SKM-1 (cell line): ENCODE measurements at regions not wholly inside any gene's neighbourhood (a gene's known extent, or its start where the extent isn't known, plus 50 kb on each side); places are given as distances from the start of the nearest gene placed in this dataset.
A peak's percentile ranks its signal among the peaks of the same experiment; 100 is the strongest.
"Not testable (repeated sequence)": the region's sequence is repeated elsewhere in the genome, so short reads cannot be mapped to it uniquely, and the experiment has no call there.

Source experiments
- DNase-seq: peaks from one replicate; lab custom pipeline; 2025; ENCODE audit not compliant: unreplicated experiment; lab: John Stamatoyannopoulos, UW

GRCh38 chr10:80741278-80741677, 203.6 kb downstream of the SH2D4B start:
- no peak for DNase-seq

- no peak for DNase-seq
Observed at GRCh38 chr10:80750268-80750667, 212.6 kb downstream of the SH2D4B start.

- no peak for DNase-seq
Observed at GRCh38 chr10:80751940-80752339, 214.2 kb downstream of the SH2D4B start.

- no peak for DNase-seq
Observed at GRCh38 chr10:80753612-80754011, 215.9 kb downstream of the SH2D4B start.

GRCh38 chr10:80755893-80756292, 218.2 kb downstream of the SH2D4B start:
- no peak for DNase-seq

GRCh38 chr10:80759693-80760092, 222.0 kb downstream of the SH2D4B start:
- DNase-seq: no peak

GRCh38 chr10:80760914-80761371, 223.2 kb downstream of the SH2D4B start:
- no peak for DNase-seq

- DNase-seq: no peak
Observed at GRCh38 chr10:80767963-80768362, 230.3 kb downstream of the SH2D4B start.

- DNase-seq: no peak
Observed at GRCh38 chr10:80769700-80770160, 232.0 kb downstream of the SH2D4B start.

- DNase-seq: no peak
Observed at GRCh38 chr10:80770239-80770638, 232.5 kb downstream of the SH2D4B start.

GRCh38 chr10:80771285-80771684, 233.6 kb downstream of the SH2D4B start:
- DNase-seq: no peak

GRCh38 chr10:80771902-80772555, 234.3 kb downstream of the SH2D4B start:
- no peak for DNase-seq

- no peak for DNase-seq
Observed at GRCh38 chr10:80772596-80772995, 234.9 kb downstream of the SH2D4B start.

GRCh38 chr10:80784695-80785094, 247.0 kb downstream of the SH2D4B start:
- no peak for DNase-seq

- DNase-seq: no peak
Observed at GRCh38 chr10:80786322-80786721, 248.6 kb downstream of the SH2D4B start.

- peak; percentile 14 for DNase-seq
Observed at GRCh38 chr10:80787952-80788351, 250.2 kb downstream of the SH2D4B start.

- no peak for DNase-seq
Observed at GRCh38 chr10:80794994-80795393, 257.3 kb downstream of the SH2D4B start.

GRCh38 chr10:80805343-80806020, 267.8 kb downstream of the SH2D4B start:
- DNase-seq: no peak

GRCh38 chr10:80814147-80814652, 276.5 kb downstream of the SH2D4B start:
- DNase-seq: no peak

- no peak for DNase-seq
Observed at GRCh38 chr10:80829151-80829550, 291.4 kb downstream of the SH2D4B start.

GRCh38 chr10:80829562-80829961, 291.9 kb downstream of the SH2D4B start:
- no peak for DNase-seq

GRCh38 chr10:80832693-80833092, 295.0 kb downstream of the SH2D4B start:
- DNase-seq: not testable (repeated sequence)
